HCT116 (cell line): ENCODE measurements at regions not wholly inside any gene's neighbourhood (a gene's known extent, or its start where the extent isn't known, plus 50 kb on each side); places are given as distances from the start of the nearest gene placed in this dataset.

Experiments
- ATAC-seq: fragments of 200-7000 bp; cut with Tn5 transposase; 2 replicates; pipeline ENCODE4 v1.9.1; 2020; ENCODE audit warnings: mild to moderate bottlenecking, moderate library complexity
- BruUV-seq: library from RNA; stranded (reverse); fragments of 400-500 nt; replicated peaks from 2 replicates; lab custom pipeline; 2021; lab: Mats Ljungman, UMichigan
- CTCF ChIA-PET: fragments of 300-600 bp; sonication (Branson Sonifier 250); formaldehyde crosslinking; loops from one replicate; lab custom pipeline; 2021; ENCODE audit warnings: antibody characterized with exemption; lab: Charles Lee
- POLR2A ChIA-PET: fragments of 300-600, 350-600 bp; sonication (Branson Sonifier 250); formaldehyde crosslinking; loops from one replicate; lab custom pipeline; 2021; ENCODE audit warnings: antibody characterized with exemption; lab: Charles Lee
- RAD21 ChIA-PET, 2 experiments: fragments of 300-600 bp; sonication (Branson Sonifier 250); formaldehyde crosslinking; loops; one replicate each; lab custom pipeline; 2023; ENCODE audit warnings: low total read pairs in 2 of 2; ENCODE audit not compliant: uncharacterized antibody in 2 of 2, unreplicated experiment in 2 of 2, low non-redundant PET in 1 of 2; lab: Charles Lee
- DNase-seq: peaks from one replicate; pipeline ENCODE4 v3.0.0-alpha.2; 2010; ENCODE audit warnings: low read depth, low spot score
- H2AFZ ChIP-seq: fragments of 200-600 bp; shearing (Covaris generic), sonication (generic); 2 replicates; pipeline ENCODE4 v1.6.1; 2017; ENCODE audit warnings: low read depth, mixed run types, mixed read lengths, antibody characterized with exemption, low read length; ENCODE audit not compliant: poor library complexity, severe bottlenecking
- H3K27ac ChIP-seq: 2 replicates; pipeline ENCODE4 v1.5.1; 2012; ENCODE audit warnings: low read depth, low read length
- H3K27me3 ChIP-seq: fragments of 200-600 bp; sonication (generic); 2 replicates; pipeline ENCODE4 v1.6.1; 2016; ENCODE audit warnings: mixed run types, low read length, mixed read lengths; ENCODE audit not compliant: insufficient read depth
- H3K36me3 ChIP-seq, 2 experiments: fragments of 200-500 bp in 1 of 2; fragments of 200-600 bp in 1 of 2; sonication (Bioruptor generic) in 1 of 2; sonication (generic) in 1 of 2; 2 replicates each; pipeline versions ENCODE4 v1.5.1 to v1.6.1; 2014 to 2016; ENCODE audit warnings: low read length in 2 of 2, inconsistent platforms in 1 of 2, mixed read lengths in 1 of 2, mixed run types in 1 of 2; ENCODE audit not compliant: insufficient read depth in 2 of 2, control insufficient read depth in 1 of 2
- H3K4me1 ChIP-seq, 2 experiments: fragments of 200-600 bp in 1 of 2; sonication (generic) in 1 of 2; 2 replicates each; pipeline versions ENCODE4 v1.5.1 to v1.6.1; 2012 to 2017; ENCODE audit warnings: low read length in 2 of 2, inconsistent platforms in 1 of 2, mild to moderate bottlenecking in 1 of 2, mixed read lengths in 1 of 2, mixed run types in 1 of 2, moderate library complexity in 1 of 2; ENCODE audit not compliant: insufficient read depth in 2 of 2, control insufficient read depth in 1 of 2
- H3K4me2 ChIP-seq: fragments of 200-600 bp; sonication (generic); 2 replicates; pipeline ENCODE4 v1.6.1; 2017; ENCODE audit warnings: mixed run types, low read length, mixed read lengths
- H3K4me3 ChIP-seq, 2 experiments: fragments of 200-600 bp in 1 of 2; sonication (generic) in 1 of 2; replicated peaks in 1 of 2; 2 replicates each; pipeline ENCODE4 v1.5.1; 2011 to 2016; ENCODE audit warnings: low read length in 2 of 2, control low read depth in 1 of 2, low read depth in 1 of 2, mild to moderate bottlenecking in 1 of 2, mixed read lengths in 1 of 2, mixed run types in 1 of 2
- H3K79me2 ChIP-seq: fragments of 200-600 bp; sonication (generic); 2 replicates; pipeline ENCODE4 v1.6.1; 2017; ENCODE audit warnings: mild to moderate bottlenecking, mixed run types, low read length, moderate library complexity, mixed read lengths; ENCODE audit not compliant: insufficient read depth
- H3K9ac ChIP-seq: fragments of 200-600 bp; sonication (generic); 2 replicates; pipeline ENCODE4 v1.6.1; 2016; ENCODE audit warnings: low read length, mixed read lengths
- H3K9me2 ChIP-seq: fragments of 200-600 bp; sonication (generic), shearing (Covaris generic); 2 replicates; pipeline ENCODE4 v1.6.1; 2017; ENCODE audit warnings: mixed run types, mild to moderate bottlenecking, moderate library complexity; ENCODE audit not compliant: insufficient read depth
- H3K9me3 ChIP-seq, 2 experiments: fragments of 200-500 bp in 1 of 2; fragments of 200-600 bp in 1 of 2; sonication (Bioruptor generic) in 1 of 2; sonication (generic) in 1 of 2; 2 replicates each; pipeline ENCODE4 v1.6.1; 2014 to 2017; ENCODE audit warnings: low read length in 2 of 2, mixed read lengths in 2 of 2, inconsistent platforms in 1 of 2, low read depth in 1 of 2, mild to moderate bottlenecking in 1 of 2, mixed run types in 1 of 2, moderate library complexity in 1 of 2; ENCODE audit not compliant: control insufficient read depth in 1 of 2, insufficient read depth in 1 of 2
- H4K20me1 ChIP-seq: fragments of 200-600 bp; sonication (generic), shearing (Covaris generic); 2 replicates; pipeline ENCODE4 v1.6.1; 2017; ENCODE audit warnings: mixed run types, mild to moderate bottlenecking, moderate library complexity; ENCODE audit not compliant: insufficient read depth
- CEBPB ChIP-seq: IDR thresholded peaks from 2 replicates; pipeline ENCODE4 v1.6.1; 2012; ENCODE audit warnings: low read depth
- CTCF ChIP-seq, 3 experiments: fragments of 200-600 bp in 1 of 3; sonication (generic) in 1 of 3; IDR thresholded peaks in 2 of 3; conservative IDR thresholded peaks in 1 of 3; 2 replicates each; pipeline ENCODE4 v1.5.1; 2012 to 2017; ENCODE audit warnings: low read depth in 2 of 3, low read length in 2 of 3, antibody characterized with exemption in 1 of 3, borderline replicate concordance in 1 of 3, control low read depth in 1 of 3, mild to moderate bottlenecking in 1 of 3, mixed read lengths in 1 of 3, mixed run types in 1 of 3, moderate library complexity in 1 of 3; ENCODE audit not compliant: insufficient read depth in 1 of 3
- EGR1 ChIP-seq: IDR thresholded peaks from 2 replicates; pipeline ENCODE4 v1.6.1; 2012; ENCODE audit warnings: low read depth
- ELF1 ChIP-seq: IDR thresholded peaks from 2 replicates; pipeline ENCODE4 v1.6.1; 2012; ENCODE audit warnings: low read depth, borderline replicate concordance
- EZH2 ChIP-seq: fragments of 200-600 bp; sonication (generic); IDR thresholded peaks from 2 replicates; pipeline ENCODE4 v1.6.1; 2017; ENCODE audit warnings: antibody characterized with exemption, mixed run types
- EZH2phosphoT487 ChIP-seq: fragments of 200-600 bp; IDR thresholded peaks from 2 replicates; pipeline ENCODE4 v1.6.1; 2018; ENCODE audit warnings: antibody characterized with exemption, borderline replicate concordance
- JUND ChIP-seq: IDR thresholded peaks from 2 replicates; pipeline ENCODE4 v1.6.1; 2012
- MAX ChIP-seq: IDR thresholded peaks from 2 replicates; pipeline ENCODE4 v1.6.1; 2012
- POLR2AphosphoS5 ChIP-seq: IDR thresholded peaks from 2 replicates; pipeline ENCODE4 v1.6.1; 2011; ENCODE audit warnings: mild to moderate bottlenecking, low read depth, low read length, moderate library complexity
- RAD21 ChIP-seq: IDR thresholded peaks from 2 replicates; pipeline ENCODE4 v1.6.1; 2012; ENCODE audit warnings: low read depth, mild to moderate bottlenecking
- REST ChIP-seq: IDR thresholded peaks from 2 replicates; pipeline ENCODE4 v1.6.1; 2012; ENCODE audit warnings: low read depth
- SIN3A ChIP-seq: IDR thresholded peaks from 2 replicates; pipeline ENCODE4 v1.6.1; 2012; ENCODE audit warnings: low read depth
- SP1 ChIP-seq: IDR thresholded peaks from 2 replicates; pipeline ENCODE4 v1.6.1; 2012; ENCODE audit warnings: low read depth
- TCF7L2 ChIP-seq: IDR thresholded peaks from 2 replicates; pipeline ENCODE4 v1.7.0; 2011; ENCODE audit warnings: borderline replicate concordance, inconsistent platforms; ENCODE audit not compliant: insufficient read depth, insufficient read length; ENCODE audit errors: extremely low read depth
- YY1 ChIP-seq: IDR thresholded peaks from 2 replicates; pipeline ENCODE4 v1.6.1; 2011; ENCODE audit warnings: low read length, low read depth, moderate library complexity, mild to moderate bottlenecking; ENCODE audit not compliant: insufficient replicate concordance; ENCODE audit errors: extremely low read depth
- ZFX ChIP-seq: fragments of 450-650 bp; IDR thresholded peaks from 2 replicates; pipeline ENCODE4 v1.6.1; 2017
- ZNF274 ChIP-seq: fragments of 200-500 bp; sonication (Bioruptor generic); IDR thresholded peaks from 2 replicates; pipeline ENCODE4 v1.6.1; 2014; ENCODE audit warnings: mild to moderate bottlenecking, low read depth, low read length, inconsistent platforms
- intact Hi-C: fragments of 100-400 bp; cut with micrococcal nuclease; formaldehyde crosslinking; loops from 2 replicates; pipeline ENCODE4 v1.10.0; 2022

GRCh38 chr6:170475118-170475517, 78.0 kb downstream of the PSMB1 start:
- RAD21 ChIA-PET = no interaction called here

More at GRCh38 chr6:170475118-170475517, 78.0 kb downstream of the PSMB1 start:
- no TSS peak for BruUV-seq
- H2AFZ ChIP-seq = no peak overlapping the region
- no peak overlapping the region for H3K4me3 ChIP-seq
- no peaks in the 10 kb centered on the region for H3K79me2 ChIP-seq
- H3K4me1 ChIP-seq = no peaks in the 10 kb centered on the region
- H4K20me1 ChIP-seq = no peaks in the 10 kb centered on the region
- intact Hi-C loops = no loop called here
- ATAC-seq = no peak
- H3K9me3 ChIP-seq = no peaks in the 10 kb centered on the region
- no peaks in the 10 kb centered on the region for H3K9me2 ChIP-seq
- H3K4me2 ChIP-seq = no peak overlapping the region
- no peak for TF ChIP-seq RAD21
- no peak for TF ChIP-seq EGR1
- no peak for TF ChIP-seq ZNF274
- no peak for TF ChIP-seq EZH2
- TF ChIP-seq JUND = no peak
- no peak for TF ChIP-seq SIN3A
- no peak for TF ChIP-seq EZH2phosphoT487
- no peak for TF ChIP-seq REST
- no peak for TF ChIP-seq SP1
- no peak for TF ChIP-seq MAX
- no peak for TF ChIP-seq TCF7L2
- TF ChIP-seq YY1 = no peak
- no peak for TF ChIP-seq ELF1
- TF ChIP-seq ZFX = no peak
- no peak for TF ChIP-seq CEBPB
- TF ChIP-seq CTCF (IDR thresholded peaks at IDR 0.05 in 2 of 3, conservative IDR thresholded peaks at IDR 0.05 in 1 of 3; ENCODE audit: borderline replicate concordance in 1 of 3, insufficient read depth in 1 of 3, low read depth in 2 of 3, low read length in 2 of 3) = no peak
- TF ChIP-seq POLR2AphosphoS5 = no peak
- peaks cover 8% of the 10 kb centered on the region; the same call in 1 of the 2 replicates for H3K27me3 ChIP-seq
- no peak for DNase-seq
- POLR2A ChIA-PET = no interaction called here
- CTCF ChIA-PET = no interaction called here
- no peaks in the 10 kb centered on the region for H3K36me3 ChIP-seq
- no peak overlapping the region for H3K27ac ChIP-seq
- H3K9ac ChIP-seq = no peak overlapping the region
